Astrocyte of the cerebellum (primary cell): ENCODE measurements at regions not wholly inside any gene's neighbourhood (a gene's known extent, or its start where the extent isn't known, plus 50 kb on each side); places are given as distances from the start of the nearest gene placed in this dataset.

Experiments used
- DNase-seq: peaks from one replicate; pipeline ENCODE4 v3.0.0-alpha.2; 2011; ENCODE audit warnings: low read depth
- H3K4me3 ChIP-seq: 2 replicates; pipeline ENCODE4 v1.5.1; 2011; ENCODE audit warnings: mild to moderate bottlenecking, low read depth, low read length, moderate library complexity
- CTCF ChIP-seq: IDR thresholded peaks from 2 replicates; pipeline ENCODE4 v1.5.1; 2012; ENCODE audit warnings: low read length, low read depth, moderate library complexity, mild to moderate bottlenecking; ENCODE audit errors: missing control alignments
- in situ Hi-C: cut with HindIII; loops from 2 replicates; pipeline ENCODE4 v1.10.0; 2017; ENCODE audit warnings: low sequenced_read_pairs

- in situ Hi-C loops = no loop called here
- TF ChIP-seq CTCF = no peak
- DNase-seq = no peak
Observed at GRCh38 chr14:22341049-22341448, 248.0 kb downstream of the DAD1 start.

GRCh38 chr14:22338917-22339715, 249.9 kb downstream of the DAD1 start:
- in situ Hi-C loops = no loop called here
- TF ChIP-seq CTCF = no peak
- DNase-seq = peak; percentile 96
- H3K4me3 ChIP-seq = no peak overlapping the region

More at GRCh38 chr14:22341049-22341448, 248.0 kb downstream of the DAD1 start:
- no peak overlapping the region for H3K4me3 ChIP-seq

GRCh38 chr14:22338381-22338780, 250.6 kb downstream of the DAD1 start:
- no peak for TF ChIP-seq CTCF
- no peak overlapping the region for H3K4me3 ChIP-seq
- in situ Hi-C loops = no loop called here
- DNase-seq = no peak

- H3K4me3 ChIP-seq = no peak overlapping the region
- in situ Hi-C loops = no loop called here
- TF ChIP-seq CTCF = no peak
- no peak for DNase-seq
Observed at GRCh38 chr14:22337938-22338337, 251.1 kb downstream of the DAD1 start.

GRCh38 chr14:22337521-22337920, 251.5 kb downstream of the DAD1 start:
- in situ Hi-C loops = no loop called here
- no peak overlapping the region for H3K4me3 ChIP-seq
- TF ChIP-seq CTCF = no peak
- no peak for DNase-seq

GRCh38 chr14:22336031-22336430, 253.0 kb downstream of the DAD1 start:
- no peak for TF ChIP-seq CTCF
- DNase-seq = no peak
- in situ Hi-C loops = no loop called here
- H3K4me3 ChIP-seq = no peak overlapping the region
